ENCODE measurements at regions not wholly inside any gene's neighbourhood (a gene's known extent, or its start where the extent isn't known, plus 50 kb on each side); places are given as distances from the start of the nearest gene placed in this dataset.

DNA sequence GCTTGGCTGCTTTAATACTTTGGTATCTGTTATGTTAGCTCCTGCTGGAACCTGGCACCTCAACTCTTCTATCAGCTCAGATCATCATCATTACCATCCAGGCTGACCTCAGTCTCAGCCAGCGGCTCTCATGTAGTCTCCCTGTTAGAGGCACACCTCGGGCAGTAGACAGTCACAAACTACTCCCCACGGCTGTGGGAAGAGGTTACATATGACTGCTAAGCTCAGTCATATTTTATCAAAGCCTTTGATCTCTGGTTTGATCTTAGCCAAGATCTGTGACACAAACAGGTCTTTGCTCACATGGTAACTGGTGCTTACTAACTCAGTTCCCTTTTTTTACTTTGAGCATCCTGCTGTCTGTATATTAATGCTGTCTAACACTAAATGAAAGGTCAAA, 384.9 kb downstream of the CENPC start:
- DNase-seq (ENCODE audit: low read depth, low spot score): no peak
- no peaks in the 10 kb centered on the region for H3K36me3 Mint-ChIP-seq (ENCODE audit: low read depth)

DNA sequence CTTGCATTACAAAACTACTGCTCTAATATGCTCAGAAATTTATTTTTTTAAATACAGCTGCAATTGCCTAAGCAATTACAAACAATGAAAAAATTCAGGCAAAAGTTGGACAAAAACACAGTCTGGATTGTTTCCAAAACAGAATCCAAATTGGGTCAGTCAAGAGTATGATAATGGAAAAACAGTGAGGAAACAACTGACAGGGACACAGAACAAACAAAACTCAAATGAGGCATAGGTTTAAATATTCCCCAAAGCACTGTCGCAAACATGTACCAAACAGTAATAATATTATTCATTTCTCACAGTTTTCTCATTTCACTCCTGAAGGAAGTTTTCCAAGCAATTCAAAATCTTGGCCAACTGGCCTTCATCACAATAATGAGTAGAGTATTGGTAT, 386.6 kb downstream of the CENPC start:
- no peaks in the 10 kb centered on the region for H3K36me3 Mint-ChIP-seq (ENCODE audit: low read depth)
- no peak for DNase-seq (ENCODE audit: low read depth, low spot score)

More for the DNA sequence above, 384.9 kb downstream of the CENPC start:
- H3K27me3 Mint-ChIP-seq (ENCODE audit: low read depth): no peaks in the 10 kb centered on the region
- TF ChIP-seq, protein P1, sequence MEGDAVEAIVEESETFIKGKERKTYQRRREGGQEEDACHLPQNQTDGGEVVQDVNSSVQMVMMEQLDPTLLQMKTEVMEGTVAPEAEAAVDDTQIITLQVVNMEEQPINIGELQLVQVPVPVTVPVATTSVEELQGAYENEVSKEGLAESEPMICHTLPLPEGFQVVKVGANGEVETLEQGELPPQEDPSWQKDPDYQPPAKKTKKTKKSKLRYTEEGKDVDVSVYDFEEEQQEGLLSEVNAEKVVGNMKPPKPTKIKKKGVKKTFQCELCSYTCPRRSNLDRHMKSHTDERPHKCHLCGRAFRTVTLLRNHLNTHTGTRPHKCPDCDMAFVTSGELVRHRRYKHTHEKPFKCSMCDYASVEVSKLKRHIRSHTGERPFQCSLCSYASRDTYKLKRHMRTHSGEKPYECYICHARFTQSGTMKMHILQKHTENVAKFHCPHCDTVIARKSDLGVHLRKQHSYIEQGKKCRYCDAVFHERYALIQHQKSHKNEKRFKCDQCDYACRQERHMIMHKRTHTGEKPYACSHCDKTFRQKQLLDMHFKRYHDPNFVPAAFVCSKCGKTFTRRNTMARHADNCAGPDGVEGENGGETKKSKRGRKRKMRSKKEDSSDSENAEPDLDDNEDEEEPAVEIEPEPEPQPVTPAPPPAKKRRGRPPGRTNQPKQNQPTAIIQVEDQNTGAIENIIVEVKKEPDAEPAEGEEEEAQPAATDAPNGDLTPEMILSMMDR (conservative IDR thresholded peaks at IDR 0.05): no peak
- no peak overlapping the region for H3K4me3 Mint-ChIP-seq
- peaks cover 20% of the 10 kb centered on the region for H3K4me1 Mint-ChIP-seq
- no peak overlapping the region for H3K27ac Mint-ChIP-seq (ENCODE audit: unreplicated experiment)
- no peaks in the 10 kb centered on the region for H3K9me3 Mint-ChIP-seq

DNA sequence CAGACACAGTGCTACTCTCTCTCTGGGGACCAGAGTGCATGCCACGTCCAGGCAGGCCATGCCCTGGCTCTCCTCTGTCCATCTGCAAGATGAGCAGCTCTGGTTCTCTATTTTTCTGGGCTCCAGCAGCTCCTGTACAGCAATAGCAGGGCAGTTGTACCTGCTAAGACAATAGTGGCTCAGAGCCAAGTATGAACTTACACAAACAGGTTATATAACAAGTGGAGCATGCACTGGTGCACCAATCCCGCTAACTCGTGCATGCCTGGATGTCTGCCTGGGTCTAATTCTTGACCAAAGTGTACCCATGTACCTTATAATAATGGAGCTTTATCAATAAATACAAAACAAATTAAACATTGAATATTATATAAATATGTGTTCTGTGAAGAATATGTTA, 392.3 kb downstream of the CENPC start:
- no peak overlapping the region for H3K4me3 Mint-ChIP-seq

More for the DNA sequence above, 386.6 kb downstream of the CENPC start:
- no peak overlapping the region for H3K27ac Mint-ChIP-seq (ENCODE audit: unreplicated experiment)
- no peaks in the 10 kb centered on the region for H3K9me3 Mint-ChIP-seq
- no peak overlapping the region for H3K4me3 Mint-ChIP-seq
- TF ChIP-seq, protein P1 (conservative IDR thresholded peaks at IDR 0.05): no peak
- no peaks in the 10 kb centered on the region for H3K27me3 Mint-ChIP-seq (ENCODE audit: low read depth)
- peaks cover 20% of the 10 kb centered on the region for H3K4me1 Mint-ChIP-seq

DNA sequence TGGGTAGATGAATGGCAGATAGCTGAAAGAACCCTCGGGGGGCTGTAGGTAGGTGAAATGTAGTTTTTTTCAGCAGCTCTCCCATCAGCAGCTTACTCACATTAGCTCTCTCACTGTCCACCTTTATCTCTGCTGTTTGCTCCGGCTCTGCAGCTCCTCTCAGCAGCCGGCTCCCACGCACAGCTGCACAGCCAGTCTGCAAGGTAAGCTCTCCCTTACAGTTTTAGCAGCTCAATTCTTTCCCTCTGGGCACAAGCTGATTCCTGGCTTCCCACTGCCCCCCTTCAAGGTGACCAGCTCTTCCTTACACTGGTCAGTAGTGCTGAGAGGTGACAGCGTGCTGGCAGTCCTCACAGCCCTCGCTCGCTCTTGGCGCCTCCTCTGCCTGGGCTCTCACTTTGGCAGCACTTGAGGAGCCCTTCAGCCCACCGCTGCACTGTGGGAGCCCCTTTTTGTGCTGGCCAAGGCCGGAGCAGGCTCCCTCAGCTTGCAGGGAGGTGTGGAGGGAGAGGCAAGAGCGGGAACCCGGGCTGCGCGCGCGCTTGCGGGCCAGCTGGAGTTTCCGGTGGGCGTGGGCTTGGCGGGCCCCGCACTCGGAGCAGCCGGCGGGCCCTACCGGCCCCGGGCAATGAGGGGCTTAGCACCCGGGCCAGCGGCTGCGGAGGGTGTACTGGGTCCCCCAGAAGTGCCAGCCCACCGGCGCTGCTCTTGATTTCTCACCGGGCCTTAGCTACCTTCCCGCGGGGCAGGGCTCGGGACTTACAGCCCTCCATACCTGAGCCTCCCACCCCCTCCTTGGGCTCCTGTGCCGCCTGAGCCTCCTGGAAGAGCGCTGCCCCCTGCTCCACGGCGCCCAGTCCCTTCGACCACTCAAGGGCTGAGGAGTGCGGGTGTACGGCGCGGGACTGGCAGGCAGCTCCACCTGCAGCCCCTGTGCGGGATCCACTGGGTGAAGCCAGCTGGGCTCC, 393.6 kb downstream of the CENPC start:
- no peak for DNase-seq (ENCODE audit: low read depth, low spot score)
- H3K4me1 Mint-ChIP-seq: peaks cover 12% of the 10 kb centered on the region
- H3K4me3 Mint-ChIP-seq: no peak overlapping the region
- no peaks in the 10 kb centered on the region for H3K27me3 Mint-ChIP-seq (ENCODE audit: low read depth)
- no peaks in the 10 kb centered on the region for H3K36me3 Mint-ChIP-seq (ENCODE audit: low read depth)
- H3K9me3 Mint-ChIP-seq: no peaks in the 10 kb centered on the region
- H3K27ac Mint-ChIP-seq (ENCODE audit: unreplicated experiment): no peak overlapping the region
- TF ChIP-seq, protein P1 (conservative IDR thresholded peaks at IDR 0.05): no peak

More for the DNA sequence above, 392.3 kb downstream of the CENPC start:
- Mint-ChIP-seq H3K9me3 (no peaks in the 10 kb centered on the region), H3K36me3 (ENCODE audit: low read depth) (no peaks in the 10 kb centered on the region), H3K27ac (ENCODE audit: unreplicated experiment) (no peak overlapping the region), H3K4me1 (peaks cover 12% of the 10 kb centered on the region), H3K27me3 (ENCODE audit: low read depth) (no peaks in the 10 kb centered on the region)
- DNase-seq (ENCODE audit: low read depth, low spot score): no peak
- TF ChIP-seq, protein P1 (conservative IDR thresholded peaks at IDR 0.05): no peak

DNA sequence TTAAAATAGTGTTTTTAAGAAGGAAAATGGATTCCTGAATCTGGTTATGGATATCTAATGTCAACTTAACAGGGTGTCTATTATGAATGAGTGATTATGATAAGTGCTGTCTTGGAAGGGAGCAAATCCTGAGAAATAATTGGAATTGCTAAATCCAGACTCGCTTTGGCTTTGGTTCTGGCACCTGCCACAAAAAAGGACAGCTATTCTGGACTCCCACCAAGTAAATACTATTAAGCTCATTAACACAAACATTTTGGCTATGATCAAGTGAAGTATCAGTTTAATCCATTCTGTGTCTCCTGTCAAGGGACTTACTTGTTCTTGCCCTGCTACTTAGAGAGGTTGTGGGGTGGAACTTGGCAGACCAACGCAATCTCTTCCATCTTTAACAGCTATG, 403.7 kb downstream of the CENPC start:
- Mint-ChIP-seq H3K4me1 (peaks cover 4% of the 10 kb centered on the region), H3K36me3 (ENCODE audit: low read depth) (no peaks in the 10 kb centered on the region), H3K27me3 (ENCODE audit: low read depth) (no peaks in the 10 kb centered on the region), H3K4me3 (no peak overlapping the region), H3K27ac (ENCODE audit: unreplicated experiment) (no peak overlapping the region), H3K9me3 (peaks cover 5% of the 10 kb centered on the region)
- TF ChIP-seq, protein P1 (conservative IDR thresholded peaks at IDR 0.05): no peak
- DNase-seq (ENCODE audit: low read depth, low spot score): no peak
